Spleen (tissue), 11 donors: ENCODE measurements at regions not wholly inside any gene's neighbourhood (a gene's known extent, or its start where the extent isn't known, plus 50 kb on each side); places are given as distances from the start of the nearest gene placed in this dataset.

ENCODE experiments used
- DNase-seq: peaks from one replicate; pipeline ENCODE4 v3.0.0-alpha.2; 2020
- H3K27ac ChIP-seq, 8 donors: fragments of 200-600 bp; sonication (generic) in 7 of 8; 1 replicate in 4 of 8; 2 replicates in 4 of 8; pipeline versions ENCODE4 v1.5.0 to v1.8.0; 2016 to 2021; ENCODE audit warnings: inconsistent platforms in 4 of 8, mild to moderate bottlenecking in 4 of 8, moderate library complexity in 1 of 8
- H3K27me3 ChIP-seq, 7 donors: fragments of 200-600 bp; sonication (generic) in 6 of 7; replicated peaks in 1 of 7; 1 replicate in 4 of 7; 2 replicates in 3 of 7; pipeline versions ENCODE4 v1.5.0 to v1.8.0; 2016 to 2021; ENCODE audit warnings: inconsistent platforms in 3 of 7, mild to moderate bottlenecking in 1 of 7
- H3K36me3 ChIP-seq, 6 donors: fragments of 200-600 bp; sonication (generic) in 5 of 6; 1 replicate in 4 of 6; 2 replicates in 2 of 6; pipeline versions ENCODE4 v1.5.0 to v1.8.0; 2016 to 2021; ENCODE audit warnings: inconsistent platforms in 2 of 6
- H3K4me1 ChIP-seq, 6 donors: fragments of 200-600 bp; sonication (generic) in 5 of 6; 1 replicate in 3 of 6; 2 replicates in 3 of 6; pipeline versions ENCODE4 v1.5.0 to v1.8.0; 2016 to 2021; ENCODE audit warnings: inconsistent platforms in 3 of 6
- H3K4me3 ChIP-seq, 8 donors: fragments of 200-600 bp; sonication (generic) in 7 of 8; 1 replicate in 4 of 8; 2 replicates in 4 of 8; pipeline versions ENCODE4 v1.5.0 to v1.8.0; 2016 to 2021; ENCODE audit warnings: inconsistent platforms in 4 of 8, mild to moderate bottlenecking in 4 of 8, moderate library complexity in 2 of 8
- H3K9me3 ChIP-seq, 8 donors: fragments of 200-600 bp; sonication (generic) in 7 of 8; 1 replicate in 4 of 8; 2 replicates in 4 of 8; pipeline versions ENCODE4 v1.5.0 to v1.8.0; 2016 to 2021; ENCODE audit warnings: inconsistent platforms in 4 of 8
- POLR2A ChIP-seq, 3 donors: fragments of 450-650 bp; IDR thresholded peaks; one replicate each; pipeline ENCODE4 v1.5.1; 2017; ENCODE audit warnings: antibody characterized with exemption in 3 of 3, mild to moderate bottlenecking in 1 of 3
- POLR2AphosphoS5 ChIP-seq, 3 donors: sonication (generic); formaldehyde crosslinking; IDR thresholded peaks; one replicate each; pipeline ENCODE4 v1.5.1; 2017; ENCODE audit warnings: antibody characterized with exemption in 3 of 3
- WGBS, 5 donors: extraction: QIAGEN DNeasy Blood & Tissue Kit in 3 of 5; methylation state at CpG; one replicate each; pipeline versions ENCODE4 v1.1.5 to v1.1.7; 2013 to 2018; 5-methylcytosine and 5-hydroxymethylcytosine counted together
- intact Hi-C: fragments of 100-400 bp; cut with DNase I; formaldehyde crosslinking; loops from one replicate; pipeline ENCODE4 v1.15.0; 2023; ENCODE audit warnings: low total_unique reads
- TF ChIP-seq, protein P1 (sequence below), 11 experiments: fragments of 200-600 bp in 7 of 11; fragments of 450-650 bp in 4 of 11; sonication (generic) in 4 of 11; IDR thresholded peaks in 8 of 11; conservative IDR thresholded peaks in 3 of 11; 1 replicate in 7 of 11; 2 replicates in 4 of 11; pipeline versions ENCODE4 v1.4.0 to v1.8.0; 2016 to 2021; ENCODE audit warnings: antibody characterized with exemption in 11 of 11, inconsistent platforms in 4 of 11, mild to moderate bottlenecking in 1 of 11
- donor health status: healthy with polysubstance abuse.
- donor health status: DM: no; HTN: no; CAD: no; lungs with moderate emphysema.
- donor health status: DM: no; HTN: no; CAD: no.
- donor health status: Bipolar disorder and iron deficiency.
- donor health status: healthy.
- donor health status: DM: no; HTN: no; CAD: no.
- donor health status: DM: yes; HTN: yes; CAD: no.

DNA sequence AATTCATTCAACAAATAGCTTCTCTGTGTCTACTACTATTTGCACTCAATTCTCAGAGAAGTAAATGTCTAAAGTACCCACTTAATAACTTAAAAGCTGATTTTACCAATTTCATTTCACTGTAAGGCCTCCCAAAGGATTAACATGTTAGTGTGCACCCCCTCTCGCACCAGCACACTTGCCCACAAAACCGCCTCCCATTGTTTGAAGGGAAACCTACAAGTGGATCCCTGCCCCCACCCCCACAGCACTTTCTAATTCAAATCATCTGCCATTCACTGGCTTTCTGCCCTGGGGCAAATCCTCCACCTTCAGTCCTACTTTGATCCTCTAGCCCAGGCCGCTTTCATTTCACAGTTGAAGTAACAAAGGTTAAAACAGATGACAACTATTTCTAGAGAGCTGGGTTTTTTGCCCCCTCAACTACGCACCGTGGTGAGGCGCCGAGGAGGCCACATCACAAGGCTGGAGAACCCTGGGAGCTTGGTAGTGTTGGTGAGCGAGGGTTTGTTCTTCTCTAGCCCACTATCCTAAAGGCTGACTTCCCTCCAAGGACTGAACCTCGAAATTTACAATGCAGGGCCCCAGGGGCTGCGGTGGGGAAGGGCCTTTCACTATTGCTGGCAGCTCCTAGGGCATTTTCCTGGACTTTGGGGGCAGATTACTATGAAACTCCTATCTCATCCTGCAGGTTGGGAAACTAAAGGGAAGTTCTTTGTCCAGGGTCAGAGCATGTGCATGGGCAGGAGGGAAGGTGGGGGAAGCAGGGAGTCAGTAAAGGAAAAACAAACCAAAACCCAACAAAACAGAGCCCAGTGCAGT, 517.4 kb upstream of the ZMIZ1 start:
- Histone ChIP-seq H3K36me3 (no peaks in the 10 kb centered on the region), H3K27me3 (peaks cover 0 to 5% (median 0%) of the 10 kb centered on the region in 7 donors), H3K4me1 (peaks cover 0 to 11% (median 0%) of the 10 kb centered on the region in 6 donors), H3K9me3 (peaks cover 0 to 18% (median 0%) of the 10 kb centered on the region in 8 donors), H3K27ac (peak overlapping the region in 5 of 8 donors; percentile 17 to 58 (median 43)), H3K4me3 (no peak overlapping the region)
- 54 to 75% (median 67%) methylated on average over 10 of the region's 10 CpGs for WGBS, 5 donors
- intact Hi-C loops = no loop called here
- TF ChIP-seq, protein P1, sequence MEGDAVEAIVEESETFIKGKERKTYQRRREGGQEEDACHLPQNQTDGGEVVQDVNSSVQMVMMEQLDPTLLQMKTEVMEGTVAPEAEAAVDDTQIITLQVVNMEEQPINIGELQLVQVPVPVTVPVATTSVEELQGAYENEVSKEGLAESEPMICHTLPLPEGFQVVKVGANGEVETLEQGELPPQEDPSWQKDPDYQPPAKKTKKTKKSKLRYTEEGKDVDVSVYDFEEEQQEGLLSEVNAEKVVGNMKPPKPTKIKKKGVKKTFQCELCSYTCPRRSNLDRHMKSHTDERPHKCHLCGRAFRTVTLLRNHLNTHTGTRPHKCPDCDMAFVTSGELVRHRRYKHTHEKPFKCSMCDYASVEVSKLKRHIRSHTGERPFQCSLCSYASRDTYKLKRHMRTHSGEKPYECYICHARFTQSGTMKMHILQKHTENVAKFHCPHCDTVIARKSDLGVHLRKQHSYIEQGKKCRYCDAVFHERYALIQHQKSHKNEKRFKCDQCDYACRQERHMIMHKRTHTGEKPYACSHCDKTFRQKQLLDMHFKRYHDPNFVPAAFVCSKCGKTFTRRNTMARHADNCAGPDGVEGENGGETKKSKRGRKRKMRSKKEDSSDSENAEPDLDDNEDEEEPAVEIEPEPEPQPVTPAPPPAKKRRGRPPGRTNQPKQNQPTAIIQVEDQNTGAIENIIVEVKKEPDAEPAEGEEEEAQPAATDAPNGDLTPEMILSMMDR (IDR thresholded peaks at IDR 0.05 in 8 of 11, conservative IDR thresholded peaks at IDR 0.05 in 3 of 11) = no peak
- TF ChIP-seq POLR2A (IDR thresholded peaks at IDR 0.05) (no peak), POLR2AphosphoS5 (IDR thresholded peaks at IDR 0.05) (no peak)
- DNase-seq = no peak

- Histone ChIP-seq H3K27ac (peak overlapping the region in 6 of 8 donors; percentile 29 to 58 (median 45)), H3K36me3 (no peaks in the 10 kb centered on the region), H3K27me3 (peaks cover 0 to 5% (median 0%) of the 10 kb centered on the region in 7 donors), H3K4me3 (no peak overlapping the region), H3K9me3 (peaks cover 0 to 18% (median 0%) of the 10 kb centered on the region in 8 donors), H3K4me1 (peaks cover 0 to 11% (median 0%) of the 10 kb centered on the region in 6 donors)
- DNase-seq = no peak
- WGBS, 5 donors = 61 to 73% (median 62%) methylated on average over 7 of the region's 7 CpGs
- TF ChIP-seq POLR2AphosphoS5 (IDR thresholded peaks at IDR 0.05) (peak in 2 of 3 donors; percentile 20 to 44), POLR2A (IDR thresholded peaks at IDR 0.05) (no peak)
- intact Hi-C loops = no loop called here
These were observed 516.4 kb upstream of the ZMIZ1 start for GRCh38 chr10:78552261-78552811.

- intact Hi-C loops = no loop called here
- TF ChIP-seq POLR2A (IDR thresholded peaks at IDR 0.05) (no peak), POLR2AphosphoS5 (IDR thresholded peaks at IDR 0.05) (no peak)
- TF ChIP-seq, protein P1 (IDR thresholded peaks at IDR 0.05 in 8 of 11, conservative IDR thresholded peaks at IDR 0.05 in 3 of 11) = no peak
- Histone ChIP-seq H3K4me1 (peaks cover 0 to 11% (median 0%) of the 10 kb centered on the region in 6 donors), H3K27me3 (peaks cover 0 to 5% (median 0%) of the 10 kb centered on the region in 7 donors), H3K4me3 (no peak overlapping the region), H3K36me3 (no peaks in the 10 kb centered on the region), H3K27ac (no peak overlapping the region), H3K9me3 (peaks cover 0 to 18% (median 0%) of the 10 kb centered on the region in 8 donors)
- no peak for DNase-seq
- WGBS, 5 donors = 66 to 79% (median 71%) methylated on average over 3 of the region's 3 CpGs
These were observed 515.0 kb upstream of the ZMIZ1 start for GRCh38 chr10:78553792-78554191.

DNA sequence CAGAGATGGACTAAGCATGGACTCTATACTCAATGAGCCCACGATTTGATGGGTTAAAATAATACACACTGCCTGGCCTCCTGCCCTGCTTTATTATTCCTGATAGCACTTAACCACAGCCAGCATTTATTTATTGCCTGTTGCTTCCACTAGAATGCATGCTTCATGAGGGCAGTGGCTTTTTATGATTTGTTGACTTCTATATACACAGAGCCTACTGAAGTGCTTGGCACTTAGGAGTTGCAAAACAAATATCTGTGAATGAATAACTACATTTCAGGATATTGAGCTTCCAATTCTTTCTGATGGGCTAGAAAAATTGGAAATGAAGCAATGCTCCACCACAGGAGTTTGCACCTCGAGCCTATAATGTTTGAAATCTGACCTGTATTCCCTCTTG, 513.6 kb upstream of the ZMIZ1 start:
- WGBS, 5 donors = 71 to 78% (median 75%) methylated on average over 2 of the region's 2 CpGs
- peaks cover 0 to 11% (median 0%) of the 10 kb centered on the region in 6 donors for H3K4me1 ChIP-seq
- no peak overlapping the region for H3K4me3 ChIP-seq
- intact Hi-C loops = no loop called here
- H3K27me3 ChIP-seq = peaks cover 0 to 5% (median 0%) of the 10 kb centered on the region in 7 donors
- H3K27ac ChIP-seq = no peak overlapping the region
- H3K36me3 ChIP-seq = no peaks in the 10 kb centered on the region
- H3K9me3 ChIP-seq = peaks cover 0 to 18% (median 0%) of the 10 kb centered on the region in 8 donors
- TF ChIP-seq POLR2AphosphoS5 (IDR thresholded peaks at IDR 0.05) (no peak), POLR2A (IDR thresholded peaks at IDR 0.05) (no peak)
- TF ChIP-seq, protein P1 (IDR thresholded peaks at IDR 0.05 in 8 of 11, conservative IDR thresholded peaks at IDR 0.05 in 3 of 11) = no peak
- no peak for DNase-seq
